Type B pancreatic cell (in vitro differentiated cells): ENCODE measurements at regions not wholly inside any gene's neighbourhood (a gene's known extent, or its start where the extent isn't known, plus 50 kb on each side); places are given as distances from the start of the nearest gene placed in this dataset.

Experiments used
- DNase-seq: peaks from one replicate; pipeline ENCODE4 v3.0.0; 2021; ENCODE audit warnings: mixed read lengths; ENCODE audit not compliant: unreplicated experiment; ENCODE audit errors: extremely low spot score
- H3K27ac Mint-ChIP-seq: 2 replicates; pipeline ENCODE4 v1.8.0; 2021; ENCODE audit warnings: mild to moderate bottlenecking, mixed read lengths
- H3K27me3 Mint-ChIP-seq: 2 replicates; pipeline ENCODE4 v1.8.0; 2021; ENCODE audit warnings: mixed read lengths
- H3K36me3 Mint-ChIP-seq: 2 replicates; pipeline ENCODE4 v1.8.0; 2021; ENCODE audit warnings: mixed read lengths
- H3K4me1 Mint-ChIP-seq: one replicate; pipeline ENCODE4 v1.8.0; 2021; ENCODE audit warnings: mixed read lengths; ENCODE audit not compliant: unreplicated experiment
- H3K4me3 Mint-ChIP-seq: 2 replicates; pipeline ENCODE4 v1.8.0; 2021; ENCODE audit warnings: mild to moderate bottlenecking, mixed read lengths
- H3K9me3 Mint-ChIP-seq: 2 replicates; pipeline ENCODE4 v1.8.0; 2021; ENCODE audit warnings: mixed read lengths
- CTCF ChIP-seq: fragments of 200-600 bp; sonication (generic); conservative IDR thresholded peaks from 2 replicates; pipeline ENCODE4 v1.5.0; 2021; ENCODE audit warnings: antibody characterized with exemption, mild to moderate bottlenecking

DNA sequence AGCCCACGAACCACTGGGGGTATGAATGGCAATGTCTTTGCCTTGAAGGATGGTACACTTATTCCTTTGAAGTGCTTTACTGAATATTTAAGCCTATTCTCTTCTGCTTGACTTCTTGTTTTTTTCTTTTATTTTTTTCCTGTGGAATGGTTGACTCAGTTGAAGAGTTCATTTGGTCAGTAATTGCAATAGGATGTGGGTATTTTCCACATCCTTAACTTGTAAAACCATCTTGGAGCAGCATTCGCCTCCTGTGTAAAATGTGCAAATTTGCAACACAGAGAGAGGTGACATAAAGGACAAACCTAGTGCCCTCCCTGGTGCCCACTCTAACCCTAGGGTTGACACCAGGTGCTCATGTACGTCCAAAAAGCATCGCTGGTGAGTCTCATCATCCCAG, 347.0 kb downstream of the GATA3 start:
- DNase-seq, result no peak
- Mint-ChIP-seq H3K9me3 (no peaks in the 10 kb centered on the region), H3K27ac (no peak overlapping the region), H3K27me3 (peaks cover 6% of the 10 kb centered on the region), H3K4me3 (no peak overlapping the region), H3K36me3 (no peaks in the 10 kb centered on the region), H3K4me1 (peaks cover 17% of the 10 kb centered on the region)
- no peak for TF ChIP-seq CTCF

GRCh38 chr10:8402576-8402975, 348.1 kb downstream of the GATA3 start:
- no peak overlapping the region for H3K4me3 Mint-ChIP-seq
- TF ChIP-seq CTCF, result no peak
- H3K36me3 Mint-ChIP-seq, result no peaks in the 10 kb centered on the region
- H3K27me3 Mint-ChIP-seq, result peaks cover 6% of the 10 kb centered on the region
- no peak for DNase-seq
- no peak overlapping the region for H3K27ac Mint-ChIP-seq
- no peaks in the 10 kb centered on the region for H3K9me3 Mint-ChIP-seq
- peaks cover 17% of the 10 kb centered on the region for H3K4me1 Mint-ChIP-seq

DNA sequence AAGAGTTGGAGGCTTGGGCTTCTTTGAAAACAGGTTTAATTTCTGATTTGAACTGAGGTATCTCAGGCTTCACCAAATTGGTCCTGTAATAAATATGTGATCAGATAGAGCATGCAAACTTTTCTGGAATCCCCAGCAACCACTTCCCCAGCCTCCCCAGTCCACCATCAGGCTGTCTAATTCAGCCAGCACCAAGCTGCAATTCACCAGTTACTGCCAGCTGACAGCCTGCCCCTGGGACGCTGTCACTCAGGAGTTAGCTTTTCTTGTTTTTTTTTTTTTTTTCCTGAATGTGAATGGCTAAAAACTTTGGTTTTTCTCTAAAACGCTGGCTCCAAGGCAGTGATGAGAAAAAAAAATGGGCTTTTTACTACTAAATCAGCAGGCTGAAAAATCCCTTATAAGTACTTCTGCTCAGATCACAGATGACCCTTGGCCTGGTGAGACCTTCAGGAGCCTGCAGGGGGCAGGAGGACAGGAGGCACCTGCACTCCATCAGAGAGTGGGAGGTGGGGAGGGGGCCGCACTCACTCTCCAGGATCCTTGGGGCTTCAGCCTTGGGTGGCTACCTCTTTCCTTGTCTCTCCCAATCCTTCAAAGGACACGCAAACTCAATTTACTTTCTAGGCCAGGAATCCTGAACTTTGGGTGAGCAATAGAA, 349.4 kb downstream of the GATA3 start:
- H3K4me1 Mint-ChIP-seq, result peaks cover 17% of the 10 kb centered on the region
- no peak for DNase-seq
- peak; percentile 41 for TF ChIP-seq CTCF
- no peaks in the 10 kb centered on the region for H3K36me3 Mint-ChIP-seq
- no peaks in the 10 kb centered on the region for H3K9me3 Mint-ChIP-seq
- H3K4me3 Mint-ChIP-seq, result no peak overlapping the region
- H3K27me3 Mint-ChIP-seq, result peaks cover 6% of the 10 kb centered on the region
- H3K27ac Mint-ChIP-seq, result peak overlapping the region; percentile 77

GRCh38 chr10:8404721-8405120, 350.2 kb downstream of the GATA3 start:
- no peak for TF ChIP-seq CTCF
- DNase-seq, result no peak
- peak overlapping the region; percentile 53 for H3K4me3 Mint-ChIP-seq
- H3K36me3 Mint-ChIP-seq, result no peaks in the 10 kb centered on the region
- peak overlapping the region; percentile 77 for H3K27ac Mint-ChIP-seq
- H3K4me1 Mint-ChIP-seq, result peaks cover 17% of the 10 kb centered on the region
- H3K27me3 Mint-ChIP-seq, result peaks cover 6% of the 10 kb centered on the region
- H3K9me3 Mint-ChIP-seq, result no peaks in the 10 kb centered on the region

- no peak for TF ChIP-seq CTCF
- peaks cover 17% of the 10 kb centered on the region for H3K4me1 Mint-ChIP-seq
- DNase-seq, result no peak
- peaks cover 3% of the 10 kb centered on the region for H3K27me3 Mint-ChIP-seq
- H3K27ac Mint-ChIP-seq, result no peak overlapping the region
- no peaks in the 10 kb centered on the region for H3K9me3 Mint-ChIP-seq
- no peak overlapping the region for H3K4me3 Mint-ChIP-seq
- H3K36me3 Mint-ChIP-seq, result no peaks in the 10 kb centered on the region
These were observed 351.1 kb downstream of the GATA3 start for GRCh38 chr10:8405596-8405995.
